ENCODE measurements at regions not wholly inside any gene's neighbourhood (a gene's known extent, or its start where the extent isn't known, plus 50 kb on each side); places are given as distances from the start of the nearest gene placed in this dataset.

DNA sequence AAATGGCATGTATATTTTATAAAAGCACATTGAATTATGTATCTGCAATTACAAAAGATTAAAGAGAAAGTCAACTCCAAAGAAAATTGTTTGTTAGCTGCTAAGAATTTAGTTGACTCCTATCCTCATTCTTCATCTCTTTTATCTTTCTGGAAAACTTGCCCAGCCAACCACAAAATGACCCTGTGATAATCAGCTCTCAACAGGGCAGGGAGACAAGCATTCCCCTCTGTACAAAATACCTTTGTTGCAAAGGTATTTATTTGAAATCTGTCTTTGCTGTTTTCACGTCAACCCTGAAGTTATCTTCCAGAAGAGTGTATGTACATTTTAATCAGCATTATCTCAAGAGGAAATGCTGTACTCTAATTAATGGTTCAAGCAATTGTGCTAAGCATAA lies 191.1 kb upstream of the DDI1 start:
- H3K27ac ChIP-seq (ENCODE audit: low read depth, low read length, poor library complexity, severe bottlenecking): no peak overlapping the region
- DNase-seq (ENCODE audit: low spot score): no peak
- CTCF ChIA-PET (ENCODE audit: unreplicated experiment): no interaction called here

DNA sequence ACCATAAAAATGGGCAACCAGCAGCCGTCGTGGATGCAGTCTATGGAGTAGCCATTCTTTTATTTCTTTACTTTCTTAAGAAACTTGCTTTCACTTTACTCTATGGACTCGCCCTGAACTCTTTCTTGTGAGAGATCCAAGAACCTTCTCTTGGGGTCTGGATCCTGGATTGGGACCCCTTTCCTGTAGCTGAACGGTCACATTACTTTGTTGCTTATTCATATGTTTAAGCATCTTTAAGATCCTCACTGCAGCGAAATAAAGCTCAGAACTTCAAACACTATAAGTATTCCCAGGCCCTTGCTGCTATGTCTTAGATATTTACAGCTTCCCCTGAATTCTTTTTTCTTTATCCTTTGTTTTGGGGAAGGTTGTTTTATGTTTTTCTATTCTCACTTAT lies 187.8 kb upstream of the DDI1 start:
- H3K4me3 ChIP-seq (ENCODE audit: low read depth, low read length, poor library complexity, severe bottlenecking): no peak overlapping the region
- no peak overlapping the region for H3K27ac ChIP-seq (ENCODE audit: low read depth, low read length, poor library complexity, severe bottlenecking)
- intact Hi-C loops (cut with micrococcal nuclease; ENCODE audit: unreplicated experiment): no loop called here
- DNase-seq (ENCODE audit: low spot score): no peak
- H4K20me1 ChIP-seq (ENCODE audit: insufficient read depth, low read length): no peaks in the 10 kb centered on the region
- H3K4me2 ChIP-seq (ENCODE audit: low read length): no peak overlapping the region
- ChIA-PET CTCF (ENCODE audit: unreplicated experiment) (no interaction called here), POLR2A (interaction anchor here (3.2 kb wide), 1 partner anchor 10 kb away, joined by 9 read pairs; no protein-coding TSS in a partner anchor)
- TF ChIP-seq EZH2phosphoT487 (IDR thresholded peaks at IDR 0.05; ENCODE audit: borderline replicate concordance, low read depth, low read length): no peak
- TF ChIP-seq, protein P1, sequence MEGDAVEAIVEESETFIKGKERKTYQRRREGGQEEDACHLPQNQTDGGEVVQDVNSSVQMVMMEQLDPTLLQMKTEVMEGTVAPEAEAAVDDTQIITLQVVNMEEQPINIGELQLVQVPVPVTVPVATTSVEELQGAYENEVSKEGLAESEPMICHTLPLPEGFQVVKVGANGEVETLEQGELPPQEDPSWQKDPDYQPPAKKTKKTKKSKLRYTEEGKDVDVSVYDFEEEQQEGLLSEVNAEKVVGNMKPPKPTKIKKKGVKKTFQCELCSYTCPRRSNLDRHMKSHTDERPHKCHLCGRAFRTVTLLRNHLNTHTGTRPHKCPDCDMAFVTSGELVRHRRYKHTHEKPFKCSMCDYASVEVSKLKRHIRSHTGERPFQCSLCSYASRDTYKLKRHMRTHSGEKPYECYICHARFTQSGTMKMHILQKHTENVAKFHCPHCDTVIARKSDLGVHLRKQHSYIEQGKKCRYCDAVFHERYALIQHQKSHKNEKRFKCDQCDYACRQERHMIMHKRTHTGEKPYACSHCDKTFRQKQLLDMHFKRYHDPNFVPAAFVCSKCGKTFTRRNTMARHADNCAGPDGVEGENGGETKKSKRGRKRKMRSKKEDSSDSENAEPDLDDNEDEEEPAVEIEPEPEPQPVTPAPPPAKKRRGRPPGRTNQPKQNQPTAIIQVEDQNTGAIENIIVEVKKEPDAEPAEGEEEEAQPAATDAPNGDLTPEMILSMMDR (conservative IDR thresholded peaks at IDR 0.05; ENCODE audit: low read length): no peak
- H3K4me1 ChIP-seq (ENCODE audit: insufficient read depth, low read length, poor library complexity, severe bottlenecking): peaks cover 8% of the 10 kb centered on the region
- no peaks in the 10 kb centered on the region for H3K9me3 ChIP-seq (ENCODE audit: low read length)
- no peaks in the 10 kb centered on the region for H3K36me3 ChIP-seq (ENCODE audit: insufficient read depth, low read length)
- BruUV-seq (replicated peaks): no TSS peak
- H3K79me2 ChIP-seq (ENCODE audit: insufficient read depth, low read depth, low read length): no peaks in the 10 kb centered on the region
- no peaks in the 10 kb centered on the region for H3K9me2 ChIP-seq (ENCODE audit: insufficient read depth, low read length)
- no peak overlapping the region for H2AFZ ChIP-seq (ENCODE audit: low read length)

More for the DNA sequence above, 191.1 kb upstream of the DDI1 start:
- Histone ChIP-seq H3K9me2 (ENCODE audit: insufficient read depth, low read length) (no peaks in the 10 kb centered on the region; the same call in 1 of the 2 replicates), H3K4me2 (ENCODE audit: low read length) (peak overlapping the region; percentile 62; the same call in 1 of the 2 replicates), H3K4me1 (ENCODE audit: insufficient read depth, low read length, poor library complexity, severe bottlenecking) (peaks cover 8% of the 10 kb centered on the region), H4K20me1 (ENCODE audit: insufficient read depth, low read length) (no peaks in the 10 kb centered on the region), H3K4me3 (ENCODE audit: low read depth, low read length, poor library complexity, severe bottlenecking) (no peak overlapping the region), H3K36me3 (ENCODE audit: insufficient read depth, low read length) (no peaks in the 10 kb centered on the region), H3K79me2 (ENCODE audit: insufficient read depth, low read depth, low read length) (no peaks in the 10 kb centered on the region), H2AFZ (ENCODE audit: low read length) (peak overlapping the region; percentile 34; the same call in 1 of the 2 replicates), H3K9me3 (ENCODE audit: low read length) (no peaks in the 10 kb centered on the region)
- POLR2A ChIA-PET: interaction anchor here (0.5 to 1.3 kb wide), 5 partner anchors 11 to 238 kb away, joined by 3 to 6 read pairs (median 3); no protein-coding TSS in a partner anchor
- intact Hi-C loops (cut with micrococcal nuclease; ENCODE audit: unreplicated experiment): no loop called here
- no TSS peak for BruUV-seq (replicated peaks)
- no peak for TF ChIP-seq EZH2phosphoT487 (IDR thresholded peaks at IDR 0.05; ENCODE audit: borderline replicate concordance, low read depth, low read length)
- TF ChIP-seq, protein P1 (conservative IDR thresholded peaks at IDR 0.05; ENCODE audit: low read length): no peak

DNA sequence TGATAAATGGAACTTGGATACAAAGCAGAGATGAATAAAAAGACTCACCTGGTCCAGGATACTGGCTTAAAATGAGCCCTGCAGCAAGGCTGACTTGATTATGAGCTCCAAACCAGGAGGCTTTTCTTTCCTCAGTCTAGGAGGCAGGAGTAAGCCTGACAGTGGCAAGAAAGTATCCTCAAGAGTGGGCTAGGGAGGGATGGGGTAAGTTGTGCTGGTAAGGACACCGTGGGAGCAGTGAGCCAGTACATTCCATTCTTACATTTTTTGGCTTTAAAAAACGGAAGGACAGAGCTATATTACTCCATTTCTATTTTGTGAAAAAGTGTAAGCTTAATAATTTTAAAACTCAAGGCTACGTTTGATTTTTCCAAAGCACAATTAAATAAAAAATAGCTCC lies 187.1 kb upstream of the DDI1 start:
- Histone ChIP-seq H3K79me2 (ENCODE audit: insufficient read depth, low read depth, low read length) (no peaks in the 10 kb centered on the region), H3K9me3 (ENCODE audit: low read length) (no peaks in the 10 kb centered on the region), H3K4me2 (ENCODE audit: low read length) (no peak overlapping the region), H3K9me2 (ENCODE audit: insufficient read depth, low read length) (no peaks in the 10 kb centered on the region), H3K36me3 (ENCODE audit: insufficient read depth, low read length) (no peaks in the 10 kb centered on the region), H4K20me1 (ENCODE audit: insufficient read depth, low read length) (no peaks in the 10 kb centered on the region), H3K27ac (ENCODE audit: low read depth, low read length, poor library complexity, severe bottlenecking) (no peak overlapping the region), H3K4me1 (ENCODE audit: insufficient read depth, low read length, poor library complexity, severe bottlenecking) (peaks cover 6% of the 10 kb centered on the region), H2AFZ (ENCODE audit: low read length) (no peak overlapping the region), H3K4me3 (ENCODE audit: low read depth, low read length, poor library complexity, severe bottlenecking) (no peak overlapping the region)
- BruUV-seq (replicated peaks): no TSS peak
- intact Hi-C loops (cut with micrococcal nuclease; ENCODE audit: unreplicated experiment): no loop called here
- CTCF ChIA-PET (ENCODE audit: unreplicated experiment): no interaction called here
- POLR2A ChIA-PET: interaction anchor here (1.3 to 3.2 kb wide), 3 partner anchors 10 to 24 kb away, joined by 5 to 9 read pairs (median 6); no protein-coding TSS in a partner anchor
- TF ChIP-seq EZH2phosphoT487 (IDR thresholded peaks at IDR 0.05; ENCODE audit: borderline replicate concordance, low read depth, low read length): no peak
- TF ChIP-seq, protein P1 (conservative IDR thresholded peaks at IDR 0.05; ENCODE audit: low read length): no peak
- no peak for DNase-seq (ENCODE audit: low spot score)

All from OCI-LY7 (cell line).